NCI-H1092 treated with DMSO at 0.1 percent for 48 hours (cell line): ENCODE measurements at regions not wholly inside any gene's neighbourhood (a gene's known extent, or its start where the extent isn't known, plus 50 kb on each side); places are given as distances from the start of the nearest gene placed in this dataset.

Source experiments
- DNase-seq: peaks from one replicate; lab custom pipeline; 2025; lab: John Stamatoyannopoulos, UW

GRCh38 chr16:5377280-5377898 lies 279.8 kb upstream of the EEF2KMT start:
- DNase-seq = no peak

DNA sequence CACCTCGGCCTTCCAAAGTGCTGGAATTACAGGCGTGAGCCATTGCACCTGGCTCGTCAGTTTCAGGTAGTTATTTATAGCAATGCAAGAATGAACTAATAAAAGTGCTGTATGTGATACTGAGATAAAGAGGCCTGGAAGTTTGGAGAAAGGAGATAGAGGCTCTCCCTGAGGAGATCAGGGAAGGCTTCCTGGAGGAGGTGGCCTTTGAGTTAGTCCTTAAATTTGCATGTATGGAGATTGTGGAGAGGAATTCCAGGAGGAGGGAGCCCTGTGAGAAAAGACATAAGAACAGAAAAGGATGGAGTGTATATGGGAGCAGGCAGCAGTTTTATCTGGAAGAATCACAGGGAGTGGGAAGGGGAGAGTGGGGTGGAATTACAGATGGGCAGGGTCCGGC lies 276.6 kb upstream of the EEF2KMT start:
- DNase-seq = no peak

- no peak for DNase-seq
These were observed 270.4 kb upstream of the EEF2KMT start for GRCh38 chr16:5367951-5368350.

- no peak for DNase-seq
These were observed 268.5 kb upstream of the EEF2KMT start for GRCh38 chr16:5366126-5366525.

- DNase-seq = no peak
These were observed 266.6 kb upstream of the EEF2KMT start for GRCh38 chr16:5364186-5364585.

DNA sequence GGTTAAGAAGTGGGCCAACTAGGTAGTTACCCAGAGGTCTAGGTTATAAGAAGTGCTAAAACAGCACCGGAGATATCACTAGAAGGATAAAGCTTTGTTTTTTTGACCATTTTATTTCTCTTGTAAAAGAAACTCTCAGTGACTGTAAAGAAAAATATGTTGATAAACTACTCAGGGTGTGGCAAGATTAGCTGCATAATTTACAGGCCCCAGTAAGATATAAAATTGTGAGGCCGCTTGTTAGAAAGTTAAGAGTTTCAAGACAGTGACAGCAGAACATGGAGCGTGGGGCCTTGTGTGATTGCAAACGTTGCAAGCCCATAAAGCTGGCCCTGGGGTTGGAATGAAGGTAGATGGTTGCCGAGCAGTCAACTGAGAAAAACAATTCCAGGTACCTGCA lies 263.7 kb upstream of the EEF2KMT start:
- DNase-seq = no peak

- no peak for DNase-seq
These were observed 257.1 kb upstream of the EEF2KMT start for GRCh38 chr16:5354645-5355044.

- no peak for DNase-seq
These were observed 252.3 kb upstream of the EEF2KMT start for GRCh38 chr16:5349670-5350517.

GRCh38 chr16:5349101-5349500 lies 251.5 kb upstream of the EEF2KMT start:
- no peak for DNase-seq

DNA sequence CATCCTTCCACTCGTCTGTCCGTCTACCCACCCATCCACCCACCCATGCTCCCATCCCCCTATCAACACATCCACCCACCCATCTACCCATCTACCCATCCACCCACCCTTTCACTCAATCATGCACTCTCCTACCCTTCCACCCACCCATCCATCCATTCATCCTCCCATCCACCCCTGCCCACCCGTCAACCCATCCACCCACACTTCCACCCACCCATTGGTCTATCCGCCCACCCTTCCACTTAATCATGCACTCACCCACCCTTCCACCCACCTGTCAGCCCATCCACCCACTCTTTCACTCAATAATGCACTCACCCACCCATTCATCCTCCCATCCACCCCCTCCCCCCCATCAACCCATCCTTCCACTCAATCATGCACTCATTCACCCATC lies 250.0 kb upstream of the EEF2KMT start:
- DNase-seq = no peak

DNA sequence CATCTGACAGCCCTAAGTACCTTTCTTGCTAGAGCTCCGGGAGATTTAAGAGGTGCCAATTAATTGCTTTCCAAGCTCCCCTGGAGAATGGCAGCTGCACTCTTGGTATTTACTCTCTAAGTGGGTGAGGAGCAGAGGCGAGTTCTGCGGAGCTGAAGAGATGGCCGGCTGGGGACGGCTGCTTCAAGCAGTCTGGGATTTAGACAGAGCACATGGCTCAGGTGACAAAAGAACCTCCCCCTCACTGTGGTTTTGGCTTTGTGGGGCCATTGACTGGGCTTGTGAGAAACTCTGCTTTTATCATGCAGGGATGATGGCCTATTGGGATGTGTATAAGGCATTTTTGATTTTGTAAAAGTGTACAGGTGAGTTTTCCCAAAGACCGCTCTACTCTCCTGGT lies 239.3 kb upstream of the EEF2KMT start:
- DNase-seq = no peak

- no peak for DNase-seq
These were observed 236.4 kb upstream of the EEF2KMT start for GRCh38 chr16:5333991-5334390.

DNA sequence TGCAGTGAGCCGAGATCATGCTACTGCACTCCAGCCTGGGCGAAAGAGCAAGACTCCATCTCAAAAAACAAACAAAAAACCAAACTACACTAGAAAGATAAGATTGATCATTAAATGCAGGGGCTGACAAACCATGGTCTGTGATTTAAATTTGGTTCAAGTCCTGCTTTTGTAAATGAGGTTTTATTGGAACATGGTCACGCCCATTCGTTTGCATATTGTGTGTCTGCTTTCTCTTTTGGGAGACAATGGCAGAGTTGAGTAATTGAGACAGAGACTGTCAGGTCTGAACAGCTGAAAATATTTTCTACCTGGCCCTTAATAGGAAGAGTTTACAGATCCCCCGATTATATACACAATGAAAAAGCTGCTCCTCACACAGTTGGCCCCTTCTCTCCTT lies 235.5 kb upstream of the EEF2KMT start:
- DNase-seq = no peak

GRCh38 chr16:5330058-5330457 lies 232.5 kb upstream of the EEF2KMT start:
- DNase-seq = no peak

DNA sequence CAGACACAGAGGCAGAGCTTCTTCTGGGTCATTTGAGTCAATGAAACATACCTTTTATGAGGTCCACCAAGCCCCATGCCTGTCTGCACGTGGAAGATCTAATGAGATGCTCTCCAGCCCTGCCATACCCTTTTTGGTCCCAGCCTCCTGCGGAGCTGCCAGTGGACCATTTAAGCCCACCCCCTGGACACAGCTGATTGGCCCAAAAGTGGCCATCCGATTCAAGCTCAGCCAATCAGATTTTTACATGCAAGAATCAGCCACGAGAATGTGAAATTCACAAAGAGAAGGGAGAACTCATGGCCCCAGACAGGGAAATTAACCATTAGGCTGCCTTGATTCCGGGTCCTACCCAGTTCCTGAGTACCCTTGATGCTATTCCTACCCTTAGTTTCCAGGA lies 231.0 kb upstream of the EEF2KMT start:
- DNase-seq = no peak

DNA sequence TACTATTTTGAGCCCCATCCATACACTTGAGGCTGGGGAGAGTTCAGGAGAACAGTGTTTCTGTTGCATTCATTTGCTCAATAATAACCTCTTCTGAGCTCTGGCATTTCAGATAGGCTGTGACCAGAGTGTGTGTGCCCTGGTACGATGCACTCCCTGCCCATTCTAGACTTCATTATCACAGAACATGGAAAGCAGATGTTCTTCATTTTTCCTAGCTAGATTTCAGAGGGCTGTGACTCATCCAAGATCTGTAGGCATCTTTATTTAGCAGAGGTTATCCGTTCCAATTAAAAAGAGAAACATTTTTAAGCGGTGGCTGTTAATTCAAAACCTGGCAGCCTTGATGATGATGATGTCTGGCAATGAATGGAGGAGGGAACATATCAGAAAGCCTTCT lies 228.8 kb upstream of the EEF2KMT start:
- no peak for DNase-seq

DNA sequence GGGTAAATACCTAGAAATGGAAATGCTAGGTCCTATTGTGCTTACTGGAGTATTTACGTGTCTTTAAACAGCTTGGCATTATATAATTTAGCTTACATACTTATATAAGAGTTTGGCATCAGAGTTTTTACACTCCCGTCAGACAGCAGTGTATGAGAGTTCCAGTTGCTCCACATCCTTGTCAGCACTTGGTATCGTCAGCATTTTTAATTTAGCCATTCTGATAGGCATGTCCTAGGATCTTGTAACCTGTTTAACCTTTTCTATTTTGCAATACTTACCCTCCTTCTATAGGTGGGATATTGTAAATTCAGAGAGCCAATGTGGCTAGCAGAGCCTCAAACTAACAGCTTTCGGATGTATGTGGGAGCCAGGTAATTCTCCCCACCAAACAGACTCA lies 228.3 kb upstream of the EEF2KMT start:
- no peak for DNase-seq

DNA sequence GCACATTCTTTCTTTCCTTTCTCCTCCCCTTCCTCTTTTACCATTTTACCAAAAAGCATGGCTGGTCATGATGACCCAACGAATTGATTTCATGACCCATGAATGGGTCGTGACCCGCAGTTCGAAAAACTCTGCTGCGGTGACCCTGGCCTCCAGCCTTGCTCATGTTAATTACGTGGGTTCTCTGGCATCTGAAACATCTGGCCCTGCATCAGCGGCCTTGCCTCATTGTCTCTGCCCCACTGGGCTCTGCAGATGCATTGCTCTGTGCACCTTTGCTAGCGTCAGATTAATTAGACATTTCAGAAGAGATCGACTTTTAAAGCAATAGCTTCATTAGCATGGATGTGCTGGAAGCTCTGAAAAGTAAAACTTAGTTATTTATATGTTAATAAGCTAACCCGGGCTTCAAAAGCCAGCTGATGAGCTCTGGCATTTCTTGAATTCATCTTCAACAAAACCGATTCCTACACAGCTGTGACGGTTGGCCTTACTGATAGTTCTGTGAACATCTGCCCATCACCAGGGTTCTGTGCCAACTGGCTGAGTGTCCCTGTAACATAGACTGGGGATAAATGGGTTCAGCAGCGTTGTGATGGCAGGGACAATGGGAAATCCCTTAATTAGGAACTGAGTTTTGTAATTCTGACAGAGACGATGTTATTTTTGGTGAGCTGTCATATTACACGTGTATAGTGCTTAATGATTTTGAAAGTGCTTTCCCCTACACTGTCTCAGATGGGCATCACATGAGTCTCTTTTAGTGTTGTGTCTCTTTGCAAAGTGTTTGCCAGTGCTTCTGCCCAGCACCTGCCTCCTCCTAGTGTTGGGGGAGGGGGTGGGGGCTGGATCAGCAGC lies 225.9 kb upstream of the EEF2KMT start:
- DNase-seq = no peak

DNA sequence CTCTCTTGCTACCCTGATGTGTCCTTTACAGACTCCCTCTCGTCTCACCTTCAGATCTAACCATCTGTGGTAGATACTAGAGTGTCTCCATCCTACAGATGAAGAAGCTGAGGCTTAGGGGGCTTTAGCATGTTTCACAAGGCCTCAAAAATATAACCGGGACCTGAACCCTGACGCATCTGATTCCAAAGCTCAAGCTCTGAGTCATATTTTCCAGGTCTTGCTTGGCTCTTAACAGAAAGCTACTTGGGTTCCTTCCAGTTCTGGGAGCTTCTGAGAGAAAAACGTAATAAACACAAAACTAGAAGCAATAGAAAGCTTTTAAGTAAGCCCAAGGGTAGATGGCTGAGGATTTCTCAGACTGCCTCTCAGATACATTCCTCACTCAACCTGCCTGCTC lies 224.3 kb upstream of the EEF2KMT start:
- no peak for DNase-seq

- DNase-seq = no peak
These were observed 222.2 kb upstream of the EEF2KMT start for GRCh38 chr16:5319799-5320198.

DNA sequence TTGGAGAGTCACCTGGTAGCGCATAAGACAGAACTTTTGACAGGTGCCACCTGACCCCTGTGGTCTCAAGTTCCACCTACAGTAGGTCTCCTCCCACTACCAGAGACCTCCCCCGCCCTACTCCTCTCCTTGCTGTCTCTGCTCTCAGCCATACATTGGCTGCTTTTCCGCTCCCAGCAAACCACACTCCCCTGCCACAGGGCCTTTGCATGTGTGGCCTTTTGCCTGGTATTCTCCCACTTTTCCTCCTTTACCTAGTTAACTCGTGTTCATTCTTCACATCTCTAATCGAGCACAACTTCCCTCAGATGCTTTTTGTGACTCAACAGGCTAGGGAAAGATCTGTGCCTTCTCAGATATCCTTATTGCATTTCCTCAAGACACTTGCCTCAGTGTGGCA lies 218.3 kb upstream of the EEF2KMT start:
- no peak for DNase-seq

DNA sequence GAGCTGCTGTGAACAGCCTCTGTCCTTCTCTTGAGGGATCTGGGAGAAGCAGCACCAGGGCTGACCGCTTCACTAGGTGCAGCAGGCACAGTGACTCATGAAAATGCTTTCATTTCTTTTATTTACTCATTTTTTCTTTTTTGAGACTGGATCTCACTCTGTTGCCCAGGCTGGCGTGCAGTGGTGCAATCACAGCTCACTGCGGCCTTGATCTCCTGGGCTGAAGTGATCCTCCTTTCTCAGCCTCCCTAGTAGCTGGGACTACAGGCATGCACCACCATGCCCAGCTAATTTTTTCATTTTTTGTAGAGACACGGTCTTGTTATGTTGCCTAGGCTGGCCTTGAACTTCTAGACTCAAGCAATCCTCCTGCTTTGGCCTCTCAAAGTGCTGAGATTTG lies 216.8 kb upstream of the EEF2KMT start:
- DNase-seq = no peak
